GM19043 (cell line): ENCODE measurements at regions not wholly inside any gene's neighbourhood (a gene's known extent, or its start where the extent isn't known, plus 50 kb on each side); places are given as distances from the start of the nearest gene placed in this dataset.
"Not testable (repeated sequence)": the region's sequence is repeated elsewhere in the genome, so short reads cannot be mapped to it uniquely, and the experiment has no call there.

ENCODE experiments used
- ATAC-seq: cut with Tn5 transposase; IDR thresholded peaks from one replicate; pipeline ENCODE4 v1.9.1; 2021; ENCODE audit warnings: low read depth; ENCODE audit not compliant: unreplicated experiment

DNA sequence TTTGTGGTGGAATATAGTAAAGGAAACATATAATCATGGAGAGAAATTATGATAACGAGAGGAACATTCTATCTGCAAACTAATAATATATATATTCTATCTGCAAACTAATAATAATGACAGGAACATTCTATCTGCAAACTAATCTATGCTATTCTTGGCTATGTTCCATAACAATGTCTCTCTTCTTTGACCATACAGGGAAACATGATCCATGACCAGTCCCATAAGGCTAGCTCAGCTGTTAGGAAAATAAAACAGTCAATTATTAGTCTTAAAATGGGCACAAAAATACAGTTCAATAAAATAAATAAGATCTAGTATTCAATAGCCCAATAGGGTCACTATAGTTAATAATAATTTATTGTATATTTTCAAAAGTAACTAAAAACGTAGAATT, 707.8 kb upstream of the PCDH20 start:
- ATAC-seq, result no peak

DNA sequence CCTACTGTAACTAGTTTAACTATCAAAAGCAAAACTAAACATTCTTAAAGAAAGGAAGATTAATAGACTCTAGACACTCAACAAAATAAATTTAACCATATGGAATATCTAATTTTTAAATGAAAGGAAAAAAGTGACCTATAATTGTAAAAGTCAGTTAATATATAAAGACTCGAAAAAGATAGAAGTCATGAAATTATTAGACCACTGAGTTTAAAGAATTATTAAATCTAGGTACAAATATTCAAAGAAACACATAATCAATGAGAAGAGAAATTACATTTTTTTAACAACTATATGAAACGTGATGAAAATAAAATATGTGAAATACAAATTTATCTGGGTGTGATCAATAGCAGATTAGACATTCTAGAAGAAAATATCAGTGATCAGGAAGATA, 706.8 kb upstream of the PCDH20 start:
- no peak for ATAC-seq

DNA sequence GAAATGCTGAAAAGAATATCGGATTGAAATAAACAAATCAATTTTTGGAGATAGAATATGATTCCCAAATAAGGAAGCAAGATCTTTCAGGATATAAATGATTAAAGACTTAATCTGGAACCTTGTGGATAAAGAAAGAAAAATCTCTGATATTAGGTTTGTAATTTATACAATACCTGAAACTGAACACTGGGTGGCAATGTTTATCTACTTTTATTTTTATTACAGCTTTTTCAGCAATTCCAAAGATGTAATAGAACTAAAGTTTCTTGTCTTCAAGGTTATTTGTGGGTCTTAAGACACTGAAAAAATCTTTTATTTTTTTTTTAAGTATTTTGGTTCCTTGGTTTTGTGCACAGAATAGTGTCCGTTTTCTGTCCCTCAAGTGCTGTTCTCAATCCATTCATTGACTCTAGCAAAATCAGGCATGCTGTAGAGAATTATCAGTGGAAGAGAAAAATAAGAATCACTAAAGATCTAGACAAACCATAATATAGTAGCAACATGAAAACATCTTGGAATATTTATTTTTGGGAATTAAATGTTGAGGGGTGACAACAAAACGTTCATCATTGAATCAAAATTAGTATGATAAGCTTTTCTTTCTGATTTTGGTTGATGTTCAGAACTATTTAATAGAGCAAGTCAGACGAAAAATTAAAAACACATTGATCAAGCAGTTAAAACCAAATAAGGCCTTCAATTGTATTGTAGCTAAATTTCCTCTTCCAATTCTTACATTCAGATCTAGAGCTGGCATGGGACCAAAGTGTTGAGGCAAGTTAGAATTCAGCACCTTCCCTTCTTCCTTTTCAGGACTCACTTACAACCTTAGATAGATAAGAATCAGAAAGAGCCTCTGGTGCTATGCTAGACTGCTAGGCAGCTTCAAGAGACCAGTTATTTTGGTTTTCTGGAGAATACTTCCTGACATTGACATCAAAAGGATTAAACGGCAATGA, 704.4 kb upstream of the PCDH20 start:
- no peak for ATAC-seq

DNA sequence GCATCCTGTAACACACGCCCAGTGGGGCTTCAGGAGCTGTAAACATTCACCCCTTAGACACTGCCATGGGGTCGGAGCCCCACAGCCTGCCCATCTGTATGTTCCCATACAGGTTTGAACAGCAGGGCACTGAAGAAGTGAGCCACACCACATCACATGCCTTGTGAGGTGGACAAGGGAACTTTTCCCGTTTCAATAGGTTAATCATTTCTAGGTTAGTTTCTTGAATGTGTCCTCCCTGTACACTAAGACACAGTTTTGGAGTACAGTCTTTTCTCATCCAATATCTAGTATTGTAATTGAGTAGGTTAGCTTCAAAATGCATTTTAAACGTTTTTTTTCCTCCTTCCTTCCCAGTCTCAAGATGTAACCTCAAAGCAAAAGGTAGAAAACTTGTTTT, 700.2 kb upstream of the PCDH20 start:
- no peak for ATAC-seq

DNA sequence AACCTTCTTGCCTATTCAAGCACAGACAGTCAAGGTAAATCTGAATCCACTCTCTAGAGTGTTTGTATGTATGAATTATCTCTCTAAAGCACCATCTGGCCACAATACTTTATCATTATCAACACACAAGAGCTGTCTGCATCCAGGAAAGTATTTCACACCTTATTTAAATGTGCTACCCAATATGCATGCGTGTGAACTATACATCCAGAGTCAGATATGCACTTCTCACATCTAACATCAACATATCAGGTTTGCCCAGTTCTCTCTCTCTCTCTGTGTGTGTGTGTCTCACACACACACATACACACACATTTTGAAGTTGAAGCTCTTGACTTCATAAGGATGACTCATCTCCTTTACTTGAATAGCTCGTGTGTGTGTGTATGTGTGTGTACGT, 697.5 kb upstream of the PCDH20 start:
- no peak for ATAC-seq

DNA sequence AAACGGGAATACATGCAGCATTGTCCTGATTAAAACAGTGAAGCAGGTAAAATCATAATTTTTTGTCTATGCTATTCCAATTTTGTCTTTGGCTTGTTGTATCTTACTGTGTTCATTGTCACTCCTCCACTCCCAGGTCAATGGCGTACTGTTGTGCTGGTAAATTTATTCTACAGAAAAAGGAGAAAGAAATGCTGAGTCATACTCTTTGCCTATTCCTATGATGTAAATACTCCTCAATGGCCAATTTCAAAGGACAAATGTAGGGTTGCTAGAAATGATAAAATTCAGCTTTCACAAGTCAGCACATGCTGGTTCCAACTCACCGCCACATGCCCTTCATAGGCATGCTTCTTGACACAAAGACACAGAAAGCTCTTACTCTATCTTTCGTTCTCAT, 694.4 kb upstream of the PCDH20 start:
- no peak for ATAC-seq

DNA sequence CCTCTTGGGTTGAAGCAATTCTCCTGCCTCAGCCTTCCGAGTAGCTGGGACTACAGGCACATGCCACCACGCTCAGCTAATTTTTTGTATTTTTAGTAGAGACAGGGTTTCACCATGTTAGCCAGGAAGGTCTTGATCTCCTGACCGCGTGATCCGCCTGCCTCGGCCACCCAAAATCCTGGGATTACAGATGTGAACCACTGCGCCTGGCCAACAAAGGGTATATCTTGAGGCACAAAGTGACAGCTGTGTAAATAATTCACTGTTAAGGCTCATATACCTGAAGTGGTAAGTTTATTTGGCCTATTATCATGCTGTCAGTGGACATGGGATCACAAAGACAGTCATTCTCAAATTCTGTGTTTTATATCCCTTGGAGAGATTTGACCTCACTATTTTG, 688.5 kb upstream of the PCDH20 start:
- ATAC-seq, result not testable (repeated sequence)

DNA sequence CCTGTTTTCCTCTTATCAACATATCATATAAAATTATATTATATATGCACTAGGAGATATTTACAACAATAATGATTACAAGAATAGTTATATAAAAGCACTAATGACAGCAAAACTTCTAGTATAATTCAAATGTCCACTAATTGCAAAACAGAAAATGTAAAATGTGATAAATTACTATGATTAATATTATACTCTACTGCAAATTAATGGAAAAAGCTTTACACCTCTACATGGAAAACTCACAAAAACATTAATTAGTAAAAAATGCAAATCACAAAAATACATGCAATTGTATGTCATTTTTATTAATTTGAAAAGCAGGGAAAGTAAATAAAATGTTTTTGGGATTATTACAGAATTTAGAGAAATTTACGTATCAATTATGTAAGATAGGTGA, 681.0 kb upstream of the PCDH20 start:
- no peak for ATAC-seq

DNA sequence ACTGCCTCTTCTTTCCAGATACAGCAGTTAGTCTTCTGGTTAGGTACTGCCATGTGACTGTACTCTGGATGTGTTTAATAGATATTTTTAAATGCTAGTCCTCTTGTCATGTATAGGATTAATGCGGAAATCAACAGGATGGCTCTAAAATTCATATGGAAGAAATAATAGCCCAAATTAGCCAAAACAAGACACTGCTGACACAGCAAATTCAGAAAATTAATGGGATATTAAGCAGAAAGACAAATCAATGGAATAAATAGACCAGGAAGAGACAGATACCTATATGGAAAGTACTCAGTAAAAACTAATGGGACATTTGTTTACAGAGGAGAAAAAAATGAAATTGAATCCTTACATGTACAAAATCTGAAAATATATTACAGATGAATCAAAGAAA, 679.3 kb upstream of the PCDH20 start:
- no peak for ATAC-seq

DNA sequence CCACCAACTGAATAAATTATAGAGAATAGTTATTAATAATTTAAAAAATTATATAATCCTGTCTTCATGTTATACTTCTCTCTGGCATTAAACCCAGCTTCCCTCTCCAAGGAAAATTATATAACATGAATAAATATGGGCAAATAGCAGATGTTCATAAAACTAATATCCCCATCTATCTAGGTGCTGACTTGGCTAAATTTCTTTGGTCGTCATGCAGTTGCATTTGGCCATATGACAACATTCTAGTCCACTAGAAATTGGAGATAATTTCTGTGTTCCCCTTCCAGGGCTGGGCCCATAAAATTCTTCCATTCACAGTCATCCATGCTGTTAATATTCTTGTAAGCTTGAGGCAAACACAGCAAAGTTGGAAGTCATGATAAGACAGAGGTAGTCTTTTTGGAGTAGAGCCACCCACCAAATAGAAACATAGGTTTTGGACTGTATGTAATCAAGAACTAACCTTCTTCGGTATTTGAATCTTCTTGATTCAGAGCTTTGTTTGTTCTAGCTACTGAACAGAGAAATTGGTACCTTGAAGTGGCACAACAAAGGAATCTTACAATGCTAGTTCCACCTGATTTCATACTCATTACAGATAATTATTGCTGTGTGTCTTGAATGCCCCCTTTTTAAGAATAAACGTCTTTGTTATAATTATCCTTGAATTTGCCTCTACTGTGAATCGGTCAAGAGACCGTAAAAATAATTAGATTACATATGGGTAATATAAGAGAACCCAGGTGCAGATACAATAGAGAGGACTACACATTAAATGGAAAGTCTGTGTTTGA, 678.5 kb upstream of the PCDH20 start:
- ATAC-seq, result no peak

DNA sequence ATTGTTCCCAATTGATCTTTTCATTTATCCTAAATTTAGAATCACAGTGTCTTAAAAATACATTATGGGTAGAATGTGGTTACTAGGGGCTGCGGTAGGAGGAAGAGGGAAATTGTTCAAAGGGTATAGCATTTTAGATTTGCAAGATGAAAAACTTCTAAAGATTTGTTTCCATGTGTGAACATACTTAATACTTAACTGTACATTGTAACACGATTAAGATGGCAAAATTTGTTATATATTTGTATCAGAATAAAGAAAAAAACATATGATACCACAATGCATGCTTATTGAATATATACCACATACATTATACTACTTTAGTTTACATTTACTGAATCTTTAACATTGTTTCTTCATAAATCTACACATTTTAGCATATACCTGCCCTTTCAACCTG, 677.3 kb upstream of the PCDH20 start:
- ATAC-seq, result no peak

DNA sequence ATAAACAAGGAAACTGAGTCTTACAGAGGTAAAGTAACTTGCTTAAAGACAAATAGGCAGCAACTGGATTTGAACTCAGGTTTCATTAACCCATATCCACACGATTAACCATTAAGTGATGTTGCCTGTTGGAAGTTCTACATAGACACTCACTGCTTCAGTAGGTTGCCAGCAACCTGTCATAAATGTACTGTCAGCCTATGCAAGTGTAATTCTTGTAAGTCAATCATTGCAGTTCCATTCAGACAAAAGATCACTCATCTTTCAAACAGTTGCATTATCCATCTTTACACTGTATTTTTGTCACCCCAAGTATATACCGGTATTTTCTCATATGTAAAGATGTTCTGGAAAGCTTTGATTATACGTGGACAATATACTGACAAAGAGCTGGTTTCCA, 676.9 kb upstream of the PCDH20 start:
- no peak for ATAC-seq

DNA sequence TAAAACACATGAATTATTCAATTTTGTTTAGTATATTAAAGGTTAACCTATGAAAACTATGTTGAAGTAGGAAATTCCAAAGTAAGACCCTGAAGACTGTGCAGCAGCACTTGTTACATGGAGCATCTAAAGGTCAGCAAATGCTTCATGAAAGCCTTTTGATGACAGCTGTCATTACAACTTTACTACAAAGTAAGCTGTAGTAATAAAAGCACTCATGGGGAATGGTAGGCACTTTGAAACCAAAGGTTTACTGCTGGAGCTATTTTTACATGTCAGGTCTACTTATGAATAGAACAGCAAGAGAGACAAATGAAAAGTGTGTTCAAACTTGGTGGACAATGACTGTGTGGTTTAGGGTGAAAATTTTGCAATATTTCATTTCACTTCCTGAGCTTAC, 672.5 kb upstream of the PCDH20 start:
- ATAC-seq, result no peak

DNA sequence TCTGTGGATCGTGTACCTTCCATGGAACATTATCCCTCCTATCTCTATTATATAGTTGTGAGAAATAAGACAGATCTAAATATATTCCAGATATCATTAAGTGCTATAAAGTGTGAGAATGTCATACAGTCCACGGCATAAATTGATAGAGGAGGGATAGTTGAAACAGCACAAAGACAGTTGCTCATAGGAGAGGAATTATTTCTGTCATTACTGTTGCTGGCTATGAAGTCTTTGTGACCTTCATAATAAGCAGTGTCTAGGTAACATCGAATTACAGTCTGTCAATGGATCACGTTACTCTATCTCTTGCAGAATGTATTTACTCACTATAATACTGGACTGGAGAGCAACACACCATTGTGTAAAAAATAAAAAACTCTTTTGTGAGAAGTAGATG, 671.5 kb upstream of the PCDH20 start:
- no peak for ATAC-seq

DNA sequence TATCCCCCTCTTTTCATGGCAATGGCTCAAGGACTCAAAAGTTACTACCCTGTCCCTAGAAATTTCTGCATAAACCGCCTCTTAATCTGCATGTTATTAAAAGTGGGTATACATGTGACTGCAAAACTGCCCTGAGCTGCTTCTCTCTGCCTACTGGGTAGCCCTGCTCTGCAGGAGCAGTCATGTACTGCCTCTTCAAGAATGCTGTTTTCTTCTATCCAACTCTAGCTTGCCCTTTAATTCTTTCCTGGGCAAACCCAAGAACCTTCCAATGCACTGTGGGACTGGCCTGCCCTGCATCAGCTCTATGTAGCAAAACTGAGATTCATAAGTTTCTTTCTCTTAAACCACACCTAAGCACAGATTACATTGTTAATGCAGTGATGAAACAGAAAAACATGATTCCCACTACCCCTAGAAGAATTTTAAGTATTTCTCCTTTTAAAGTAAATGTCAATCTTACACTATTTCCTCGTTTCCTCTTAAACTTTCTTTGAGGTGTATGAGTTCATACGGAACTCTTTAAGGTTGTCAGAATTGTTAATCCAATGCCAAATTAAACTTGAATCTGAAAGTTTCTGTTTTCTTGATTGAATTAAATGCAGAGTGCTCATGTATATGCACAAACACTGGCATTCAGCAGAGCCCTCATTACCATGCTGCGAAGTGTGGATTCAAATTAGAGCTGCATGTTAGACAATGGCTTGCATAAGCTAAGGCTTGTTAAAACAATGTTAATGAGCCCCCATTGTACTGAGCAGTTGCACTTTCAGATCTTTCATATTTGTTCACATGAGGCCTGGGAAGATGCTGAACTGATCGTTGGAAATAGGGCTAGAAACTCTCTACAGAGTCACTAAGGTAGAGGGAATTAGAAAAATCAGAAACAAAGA, 669.9 kb upstream of the PCDH20 start:
- no peak for ATAC-seq

DNA sequence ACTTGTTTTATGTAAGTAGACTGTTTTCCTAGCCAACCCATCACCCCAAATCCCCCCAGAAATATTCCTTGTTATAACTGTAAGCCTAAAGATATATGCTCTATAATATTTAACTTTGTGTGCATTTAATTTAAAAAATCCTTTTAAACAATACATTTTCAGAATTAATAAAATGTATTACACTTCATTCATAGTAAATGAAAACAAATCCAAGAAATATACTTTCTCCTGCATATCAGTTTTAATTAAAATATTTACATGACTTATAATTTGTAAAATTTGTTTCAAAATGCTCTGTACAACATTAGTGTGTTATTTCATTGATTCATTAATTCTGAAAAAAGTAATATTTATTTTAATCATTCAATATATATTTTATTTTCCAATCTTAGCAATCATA, 669.1 kb upstream of the PCDH20 start:
- ATAC-seq, result no peak

DNA sequence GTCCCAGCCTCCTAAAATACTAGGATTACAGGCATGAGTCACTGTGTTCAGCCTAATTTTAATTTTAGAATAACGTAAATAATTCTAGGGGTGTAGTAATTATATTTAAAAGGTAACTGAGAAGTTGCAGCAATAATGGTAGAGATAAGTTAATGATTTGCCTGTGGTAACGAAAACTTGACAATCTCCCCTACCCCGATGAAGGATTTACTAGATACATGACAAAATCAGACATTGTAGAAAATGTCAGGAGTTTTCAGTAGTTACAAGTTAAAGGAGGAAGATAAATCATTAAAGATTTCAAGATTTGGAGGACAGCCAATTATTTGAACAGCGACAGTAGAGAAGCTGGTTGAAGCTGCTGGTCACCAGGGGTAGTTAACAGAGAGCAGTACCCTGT, 652.2 kb upstream of the PCDH20 start:
- ATAC-seq, result no peak

DNA sequence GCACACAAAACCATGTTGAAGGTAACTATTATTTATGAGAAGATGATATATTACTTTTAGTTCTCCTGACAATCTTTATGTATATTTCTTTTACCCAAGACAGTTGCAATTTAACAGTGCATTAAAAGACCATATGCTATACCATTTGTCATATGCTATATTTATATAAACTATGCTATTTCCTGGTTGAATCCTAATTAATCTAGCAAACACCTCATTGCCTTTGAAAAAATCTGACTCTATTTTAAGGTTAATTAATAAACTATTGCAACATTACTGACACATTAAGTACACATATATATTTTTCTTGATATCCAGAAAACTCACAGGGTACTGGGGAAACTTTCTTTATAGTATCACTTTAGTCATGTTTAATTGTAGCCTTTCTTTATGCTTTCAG, 649.4 kb upstream of the PCDH20 start:
- ATAC-seq, result no peak

DNA sequence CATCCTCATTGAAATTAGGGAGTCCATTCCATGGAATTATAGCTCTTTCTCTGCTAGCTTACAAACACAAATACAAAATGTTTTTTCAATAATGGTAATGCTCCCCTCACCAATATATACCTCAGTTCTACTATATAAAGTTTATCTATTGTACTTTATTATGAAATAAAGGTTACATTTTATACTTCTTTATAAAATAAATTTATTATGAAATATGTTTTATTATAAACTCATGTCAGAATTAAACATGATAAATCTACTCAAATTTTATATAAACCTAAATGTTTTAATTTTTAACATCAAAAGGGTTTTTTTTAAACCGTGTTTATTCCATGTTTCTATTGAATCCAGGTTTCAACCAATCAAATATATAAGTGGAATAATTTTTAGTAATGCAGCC, 646.1 kb upstream of the PCDH20 start:
- no peak for ATAC-seq

DNA sequence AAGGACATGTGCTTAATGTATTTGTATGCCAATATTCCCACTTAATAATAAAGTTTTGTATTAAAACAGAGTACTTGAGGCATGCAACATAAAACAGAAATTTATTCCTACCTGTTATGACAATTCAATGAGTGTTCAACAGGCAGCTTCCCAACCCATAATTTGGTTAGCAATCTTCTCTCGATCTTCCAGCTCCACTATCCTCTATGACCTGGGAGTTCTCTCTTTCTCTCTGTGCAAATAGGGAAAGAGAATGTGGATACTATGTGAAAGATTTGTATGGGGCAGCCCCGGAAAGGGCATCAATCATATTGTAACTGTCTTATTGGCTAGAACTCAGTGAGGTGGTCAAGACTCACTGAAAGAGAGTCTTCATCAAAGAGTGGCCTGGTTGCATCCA, 644.9 kb upstream of the PCDH20 start:
- ATAC-seq, result no peak

DNA sequence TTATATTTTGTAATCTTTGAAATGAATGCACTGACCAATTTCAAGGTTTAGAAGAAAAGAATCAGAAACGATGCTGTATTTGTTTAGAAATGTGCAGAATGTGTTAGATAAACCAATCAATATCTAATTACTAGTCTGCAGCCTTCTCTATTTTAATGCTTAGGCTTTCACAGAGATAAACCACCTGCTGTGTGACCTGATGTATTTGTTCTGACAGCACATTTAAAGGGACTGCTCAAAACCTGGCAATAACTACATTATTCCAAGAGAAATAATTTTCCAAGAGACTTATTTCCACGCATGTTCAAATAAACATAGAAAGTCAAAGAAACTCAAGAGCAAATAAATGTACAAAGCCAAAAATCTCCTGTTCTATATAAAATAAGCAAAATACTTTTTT, 641.6 kb upstream of the PCDH20 start:
- no peak for ATAC-seq
